Caco-2 (cell line): ENCODE measurements at regions not wholly inside any gene's neighbourhood (a gene's known extent, or its start where the extent isn't known, plus 50 kb on each side); places are given as distances from the start of the nearest gene placed in this dataset.

Source experiments
- BruUV-seq: library from RNA; stranded (reverse); fragments of 400-500 nt; replicated peaks from 2 replicates; lab custom pipeline; 2021; lab: Mats Ljungman, UMichigan
- CTCF ChIA-PET: fragments of 300-600 bp; sonication (Branson Sonifier 250); formaldehyde crosslinking; loops from one replicate; lab custom pipeline; 2022; ENCODE audit warnings: antibody characterized with exemption; lab: Charles Lee
- POLR2A ChIA-PET: fragments of 300-600 bp; sonication (Branson Sonifier 250); formaldehyde crosslinking; loops from one replicate; lab custom pipeline; 2022; ENCODE audit warnings: antibody characterized with exemption; lab: Charles Lee
- DNase-seq, 2 experiments: peaks; one replicate each; pipeline versions ENCODE4 v3.0.0 to v3.0.0-alpha.2; 2020 to 2022
- H3K27me3 ChIP-seq: replicated peaks from 2 replicates; pipeline ENCODE4 v1.6.0; 2011; ENCODE audit warnings: low read length; ENCODE audit not compliant: control insufficient read depth, insufficient read depth
- H3K36me3 ChIP-seq: 2 replicates; pipeline ENCODE4 v1.5.1; 2011; ENCODE audit warnings: low read length; ENCODE audit not compliant: control insufficient read depth, insufficient read depth
- H3K4me1 ChIP-seq: fragments of 250-450 bp; sonication (Bioruptor Pico); 2 replicates; pipeline ENCODE4 v1.5.1; 2020; ENCODE audit warnings: mild to moderate bottlenecking
- H3K4me3 ChIP-seq: 2 replicates; pipeline ENCODE4 v1.5.1; 2011; ENCODE audit warnings: low read depth, mild to moderate bottlenecking, control low read depth, low read length
- H3K9me3 ChIP-seq: fragments of 250-450 bp; sonication (Bioruptor Pico); 2 replicates; pipeline ENCODE4 v1.5.1; 2020; ENCODE audit warnings: mild to moderate bottlenecking, moderate library complexity
- H3K27ac Mint-ChIP-seq: one replicate; pipeline ENCODE4 v1.8.0; 2022; ENCODE audit warnings: mixed read lengths; ENCODE audit not compliant: unreplicated experiment
- H3K27me3 Mint-ChIP-seq: one replicate; pipeline ENCODE4 v1.8.0; 2022; ENCODE audit warnings: mixed read lengths; ENCODE audit not compliant: insufficient read depth, unreplicated experiment
- H3K36me3 Mint-ChIP-seq: one replicate; pipeline ENCODE4 v1.8.0; 2022; ENCODE audit warnings: mild to moderate bottlenecking, mixed read lengths; ENCODE audit not compliant: insufficient read depth, unreplicated experiment
- H3K4me1 Mint-ChIP-seq: one replicate; pipeline ENCODE4 v1.8.0; 2022; ENCODE audit warnings: low read depth, mixed read lengths; ENCODE audit not compliant: unreplicated experiment
- H3K4me3 Mint-ChIP-seq: one replicate; pipeline ENCODE4 v1.8.0; 2022; ENCODE audit warnings: mild to moderate bottlenecking, moderate library complexity, mixed read lengths; ENCODE audit not compliant: unreplicated experiment
- H3K9me3 Mint-ChIP-seq: one replicate; pipeline ENCODE4 v1.8.0; 2022; ENCODE audit warnings: mixed read lengths; ENCODE audit not compliant: unreplicated experiment
- intact Hi-C: fragments of 100-400 bp; cut with micrococcal nuclease; formaldehyde crosslinking; loops from one replicate; pipeline ENCODE4 v1.10.0; 2022; ENCODE audit not compliant: unreplicated experiment
- TF ChIP-seq, protein P1 (sequence below), 2 experiments: fragments of 200-600 bp in 1 of 2; IDR thresholded peaks; 1 replicate in 1 of 2; 2 replicates in 1 of 2; pipeline versions ENCODE4 v1.5.1 to v1.8.0; 2011 to 2022; ENCODE audit warnings: antibody characterized with exemption in 1 of 2, control low read depth in 1 of 2, inconsistent platforms in 1 of 2, low read depth in 1 of 2, low read length in 1 of 2, mild to moderate bottlenecking in 1 of 2, moderate library complexity in 1 of 2; ENCODE audit not compliant: insufficient read depth in 1 of 2, severe bottlenecking in 1 of 2, unreplicated experiment in 1 of 2

DNA sequence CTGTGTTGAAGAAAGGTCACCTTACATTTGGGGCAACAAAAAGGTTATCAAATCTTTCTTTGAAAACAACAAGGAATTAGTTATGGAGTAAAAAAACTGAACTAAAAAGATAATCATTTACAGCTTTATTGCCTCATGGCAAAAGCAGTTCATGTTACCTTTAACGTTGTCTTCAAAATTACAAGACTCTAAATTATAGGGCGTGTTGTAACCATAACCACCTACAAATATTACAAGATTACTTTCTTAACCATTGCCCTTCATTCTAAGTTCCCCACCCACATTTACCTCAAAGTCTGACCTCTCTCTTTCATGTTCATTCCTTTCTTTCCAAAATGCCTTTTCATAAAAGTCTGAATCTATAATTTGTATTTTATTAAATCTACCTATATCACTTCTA lies 74.6 kb upstream of the LRATD1 start:
- intact Hi-C loops = no loop called here
- no TSS peak for BruUV-seq
- Mint-ChIP-seq H3K27me3 (no peaks in the 10 kb centered on the region), H3K9me3 (no peaks in the 10 kb centered on the region), H3K4me3 (no peak overlapping the region), H3K4me1 (no peaks in the 10 kb centered on the region), H3K27ac (no peak overlapping the region), H3K36me3 (no peaks in the 10 kb centered on the region)
- H3K4me1 ChIP-seq = no peaks in the 10 kb centered on the region
- ChIA-PET CTCF (no interaction called here), POLR2A (no interaction called here)
- no peaks in the 10 kb centered on the region for H3K9me3 ChIP-seq
- no peaks in the 10 kb centered on the region for H3K36me3 ChIP-seq
- no peak for DNase-seq
- TF ChIP-seq, protein P1, sequence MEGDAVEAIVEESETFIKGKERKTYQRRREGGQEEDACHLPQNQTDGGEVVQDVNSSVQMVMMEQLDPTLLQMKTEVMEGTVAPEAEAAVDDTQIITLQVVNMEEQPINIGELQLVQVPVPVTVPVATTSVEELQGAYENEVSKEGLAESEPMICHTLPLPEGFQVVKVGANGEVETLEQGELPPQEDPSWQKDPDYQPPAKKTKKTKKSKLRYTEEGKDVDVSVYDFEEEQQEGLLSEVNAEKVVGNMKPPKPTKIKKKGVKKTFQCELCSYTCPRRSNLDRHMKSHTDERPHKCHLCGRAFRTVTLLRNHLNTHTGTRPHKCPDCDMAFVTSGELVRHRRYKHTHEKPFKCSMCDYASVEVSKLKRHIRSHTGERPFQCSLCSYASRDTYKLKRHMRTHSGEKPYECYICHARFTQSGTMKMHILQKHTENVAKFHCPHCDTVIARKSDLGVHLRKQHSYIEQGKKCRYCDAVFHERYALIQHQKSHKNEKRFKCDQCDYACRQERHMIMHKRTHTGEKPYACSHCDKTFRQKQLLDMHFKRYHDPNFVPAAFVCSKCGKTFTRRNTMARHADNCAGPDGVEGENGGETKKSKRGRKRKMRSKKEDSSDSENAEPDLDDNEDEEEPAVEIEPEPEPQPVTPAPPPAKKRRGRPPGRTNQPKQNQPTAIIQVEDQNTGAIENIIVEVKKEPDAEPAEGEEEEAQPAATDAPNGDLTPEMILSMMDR (IDR thresholded peaks at IDR 0.05; ENCODE audit: insufficient read depth in 1 of 2, low read depth in 1 of 2, low read length in 1 of 2, severe bottlenecking in 1 of 2, unreplicated experiment in 1 of 2) = no peak
- H3K27me3 ChIP-seq = no peaks in the 10 kb centered on the region
- H3K4me3 ChIP-seq = no peak overlapping the region

DNA sequence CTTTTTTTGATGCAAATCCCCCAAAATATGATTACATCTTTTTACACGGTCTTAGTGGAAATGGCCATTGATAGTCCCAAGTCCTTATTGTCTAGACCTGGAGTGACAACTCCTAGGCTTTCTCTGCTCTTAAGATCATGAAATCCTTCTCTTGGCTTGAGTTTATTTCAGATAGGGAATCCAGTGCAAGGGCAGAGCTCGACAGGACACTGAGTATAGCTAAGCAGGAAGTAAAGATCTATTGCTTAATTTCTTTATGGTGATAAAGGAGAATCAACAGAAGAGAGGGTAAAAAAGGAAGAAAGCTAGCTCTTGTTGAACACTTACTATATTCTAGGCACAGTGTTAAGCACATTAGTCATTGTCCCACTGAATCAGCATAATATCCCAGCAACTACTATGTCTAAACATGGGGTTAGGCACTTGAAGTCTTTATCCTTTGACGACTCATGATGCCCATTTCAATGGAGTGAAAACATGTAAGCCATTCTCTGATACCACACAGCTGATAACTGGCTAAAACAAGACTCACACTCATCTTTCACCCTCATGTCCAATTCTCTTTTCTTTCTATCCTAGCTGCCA lies 74.1 kb upstream of the LRATD1 start:
- Mint-ChIP-seq H3K36me3 (no peaks in the 10 kb centered on the region), H3K4me3 (no peak overlapping the region), H3K4me1 (no peaks in the 10 kb centered on the region), H3K9me3 (no peaks in the 10 kb centered on the region), H3K27ac (no peak overlapping the region), H3K27me3 (no peaks in the 10 kb centered on the region)
- intact Hi-C loops = no loop called here
- DNase-seq = no peak
- CTCF ChIA-PET = no interaction called here
- Histone ChIP-seq H3K9me3 (no peaks in the 10 kb centered on the region), H3K36me3 (no peaks in the 10 kb centered on the region), H3K27me3 (no peaks in the 10 kb centered on the region), H3K4me1 (no peaks in the 10 kb centered on the region), H3K4me3 (no peak overlapping the region)
- no TSS peak for BruUV-seq
- POLR2A ChIA-PET = no interaction called here
- TF ChIP-seq, protein P1 (IDR thresholded peaks at IDR 0.05; ENCODE audit: insufficient read depth in 1 of 2, low read depth in 1 of 2, low read length in 1 of 2, severe bottlenecking in 1 of 2, unreplicated experiment in 1 of 2) = no peak

DNA sequence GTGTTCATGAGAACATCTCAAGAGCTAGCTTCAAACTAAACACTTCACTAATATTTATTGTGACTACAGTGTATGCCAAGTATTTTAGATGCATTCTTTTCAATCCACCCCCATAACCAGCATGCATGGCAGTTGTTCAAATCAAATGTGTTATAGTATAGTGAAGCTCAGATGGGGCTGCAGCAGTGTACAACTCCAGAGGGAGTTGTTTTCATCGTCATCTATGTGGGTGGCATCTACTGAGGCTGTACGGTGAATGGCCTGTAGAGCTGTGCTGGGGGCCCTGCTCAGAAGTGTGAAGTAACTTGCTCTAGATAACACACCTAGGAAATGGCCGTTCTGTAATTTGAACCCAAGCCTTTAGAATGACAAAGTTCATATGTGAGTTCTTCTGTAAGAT lies 71.8 kb upstream of the LRATD1 start:
- ChIA-PET CTCF (no interaction called here), POLR2A (no interaction called here)
- no peaks in the 10 kb centered on the region for H3K27me3 Mint-ChIP-seq
- Histone ChIP-seq H3K36me3 (no peaks in the 10 kb centered on the region), H3K4me3 (no peak overlapping the region), H3K27me3 (no peaks in the 10 kb centered on the region), H3K9me3 (no peaks in the 10 kb centered on the region), H3K4me1 (no peaks in the 10 kb centered on the region)
- no peaks in the 10 kb centered on the region for H3K9me3 Mint-ChIP-seq
- no peak for DNase-seq
- no peak overlapping the region for H3K4me3 Mint-ChIP-seq
- BruUV-seq = no TSS peak
- H3K27ac Mint-ChIP-seq = no peak overlapping the region
- intact Hi-C loops = no loop called here
- no peaks in the 10 kb centered on the region for H3K4me1 Mint-ChIP-seq
- TF ChIP-seq, protein P1 (IDR thresholded peaks at IDR 0.05; ENCODE audit: insufficient read depth in 1 of 2, low read depth in 1 of 2, low read length in 1 of 2, severe bottlenecking in 1 of 2, unreplicated experiment in 1 of 2) = no peak
- no peaks in the 10 kb centered on the region for H3K36me3 Mint-ChIP-seq
